ENCODE measurements at regions not wholly inside any gene's neighbourhood (a gene's known extent, or its start where the extent isn't known, plus 50 kb on each side); places are given as distances from the start of the nearest gene placed in this dataset.

GRCh38 chr22:48594016-48594756 lies 1233.5 kb downstream of the BRD1 start:
- TF ChIP-seq, protein P1, sequence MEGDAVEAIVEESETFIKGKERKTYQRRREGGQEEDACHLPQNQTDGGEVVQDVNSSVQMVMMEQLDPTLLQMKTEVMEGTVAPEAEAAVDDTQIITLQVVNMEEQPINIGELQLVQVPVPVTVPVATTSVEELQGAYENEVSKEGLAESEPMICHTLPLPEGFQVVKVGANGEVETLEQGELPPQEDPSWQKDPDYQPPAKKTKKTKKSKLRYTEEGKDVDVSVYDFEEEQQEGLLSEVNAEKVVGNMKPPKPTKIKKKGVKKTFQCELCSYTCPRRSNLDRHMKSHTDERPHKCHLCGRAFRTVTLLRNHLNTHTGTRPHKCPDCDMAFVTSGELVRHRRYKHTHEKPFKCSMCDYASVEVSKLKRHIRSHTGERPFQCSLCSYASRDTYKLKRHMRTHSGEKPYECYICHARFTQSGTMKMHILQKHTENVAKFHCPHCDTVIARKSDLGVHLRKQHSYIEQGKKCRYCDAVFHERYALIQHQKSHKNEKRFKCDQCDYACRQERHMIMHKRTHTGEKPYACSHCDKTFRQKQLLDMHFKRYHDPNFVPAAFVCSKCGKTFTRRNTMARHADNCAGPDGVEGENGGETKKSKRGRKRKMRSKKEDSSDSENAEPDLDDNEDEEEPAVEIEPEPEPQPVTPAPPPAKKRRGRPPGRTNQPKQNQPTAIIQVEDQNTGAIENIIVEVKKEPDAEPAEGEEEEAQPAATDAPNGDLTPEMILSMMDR (IDR thresholded peaks at IDR 0.05): no peak
- no peak for TF ChIP-seq ZFX (IDR thresholded peaks at IDR 0.05; ENCODE audit: borderline replicate concordance)
